HG03432 (cell line): ENCODE measurements at regions not wholly inside any gene's neighbourhood (a gene's known extent, or its start where the extent isn't known, plus 50 kb on each side); places are given as distances from the start of the nearest gene placed in this dataset.
A peak's percentile ranks its signal among the peaks of the same experiment; 100 is the strongest.
"Not testable (repeated sequence)": the region's sequence is repeated elsewhere in the genome, so short reads cannot be mapped to it uniquely, and the experiment has no call there.

ENCODE experiments used
- ATAC-seq: cut with Tn5 transposase; IDR thresholded peaks from one replicate; pipeline ENCODE4 v1.9.1; 2021; ENCODE audit warnings: mild to moderate bottlenecking, moderate library complexity; ENCODE audit not compliant: unreplicated experiment

DNA sequence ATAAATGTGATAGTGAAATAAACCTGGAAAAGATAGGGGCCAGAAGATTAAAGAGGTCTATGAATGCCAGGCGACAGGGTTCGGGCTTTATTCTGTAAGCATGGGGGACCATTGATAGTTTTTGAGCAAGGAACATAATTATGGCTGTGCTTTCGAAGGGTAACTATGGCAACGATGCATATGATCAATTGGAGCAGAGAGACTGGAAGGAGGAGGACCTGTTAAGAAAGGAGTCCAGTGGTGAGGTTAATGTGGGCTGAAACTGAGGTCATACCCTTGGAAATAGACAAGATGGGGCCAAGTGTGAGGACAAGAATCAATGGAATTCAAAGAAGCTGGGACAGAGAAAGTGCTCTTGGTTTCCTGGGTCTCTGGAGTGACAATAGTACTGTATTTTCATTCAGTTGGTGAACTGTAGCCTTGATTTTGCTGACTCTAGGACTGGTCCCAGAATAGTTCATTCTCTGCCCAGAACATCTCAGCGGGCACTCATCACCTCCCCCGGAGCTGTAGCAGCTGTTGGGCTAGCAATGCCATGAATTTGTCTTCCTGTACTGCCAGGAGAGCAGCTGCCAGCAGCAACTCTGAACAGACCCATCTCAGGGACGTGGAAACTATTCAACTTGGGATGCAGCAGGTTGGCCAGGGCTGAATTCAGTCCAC lies 108.4 kb downstream of the SRGAP2 start:
- ATAC-seq, result not testable (repeated sequence)

DNA sequence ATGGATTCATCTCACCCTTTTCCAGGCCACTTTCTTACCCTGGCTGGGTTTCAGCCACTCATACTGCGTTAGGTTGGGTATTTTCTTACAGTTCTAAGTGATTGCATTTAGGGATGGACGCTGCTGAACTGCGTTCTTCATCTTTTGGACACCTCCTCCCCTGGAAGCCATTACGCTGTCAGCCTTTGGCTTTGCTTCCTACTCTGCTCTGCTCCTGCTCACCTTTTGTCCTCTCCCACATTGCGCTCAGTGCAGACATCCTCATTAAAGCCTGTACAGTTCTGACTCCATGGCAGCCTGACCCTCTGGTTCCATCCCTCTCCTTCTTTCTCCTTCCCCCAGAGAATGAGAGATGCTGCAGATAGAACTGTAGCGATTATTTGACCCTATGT lies 108.9 kb downstream of the SRGAP2 start:
- ATAC-seq, result not testable (repeated sequence)

DNA sequence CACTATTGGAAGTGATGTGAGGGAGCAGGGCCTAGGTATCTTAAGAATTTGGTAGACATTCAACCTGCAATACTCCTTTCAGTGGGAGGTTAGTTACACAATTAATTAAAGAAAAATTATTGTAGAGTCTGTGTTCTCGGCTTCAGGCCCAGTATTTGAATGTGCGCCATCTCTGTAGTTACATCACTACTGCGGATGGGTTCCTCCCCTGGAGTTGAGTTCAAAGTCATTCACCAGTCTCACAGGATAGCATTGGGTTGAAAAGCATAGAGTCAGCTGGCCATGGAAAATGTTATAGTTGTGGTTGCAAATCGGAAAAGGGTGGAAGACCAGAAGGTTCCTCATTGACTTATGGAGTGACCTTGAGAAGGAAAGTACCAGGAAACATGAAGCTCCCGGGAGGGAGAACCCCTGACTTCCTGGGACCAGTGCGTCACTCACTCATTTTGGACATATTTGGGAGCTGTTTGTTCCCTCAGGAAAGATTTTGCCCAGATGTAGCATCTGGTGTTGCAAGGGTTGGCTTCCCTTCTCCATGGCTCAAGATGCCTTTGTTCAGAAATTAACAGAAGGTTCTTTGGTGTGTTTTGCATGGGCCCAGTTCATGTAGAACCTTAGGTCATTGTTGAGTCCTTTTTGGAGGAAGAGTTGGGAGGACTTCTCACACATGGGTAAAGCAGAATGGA lies 111.8 kb downstream of the SRGAP2 start:
- ATAC-seq, result not testable (repeated sequence)

DNA sequence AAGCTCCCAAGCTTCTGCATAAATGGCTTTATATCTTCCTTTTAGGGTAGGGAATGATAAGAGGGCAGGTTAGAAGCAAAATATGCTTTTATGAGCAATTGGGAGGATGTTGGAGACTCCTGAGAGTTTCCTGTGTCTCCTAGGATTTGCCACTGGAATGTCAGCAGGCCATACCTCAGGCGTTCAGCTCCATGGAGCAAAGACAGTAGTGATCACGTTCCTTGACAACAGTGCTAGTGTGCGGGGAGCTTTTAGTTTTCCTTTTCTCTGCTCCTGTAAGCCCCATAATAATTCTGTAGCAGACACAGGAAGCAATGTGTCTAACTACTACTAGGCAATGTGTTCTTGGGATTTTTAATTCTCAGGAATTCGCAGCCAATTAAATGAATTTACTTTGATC lies 113.6 kb downstream of the SRGAP2 start:
- ATAC-seq, result not testable (repeated sequence)

DNA sequence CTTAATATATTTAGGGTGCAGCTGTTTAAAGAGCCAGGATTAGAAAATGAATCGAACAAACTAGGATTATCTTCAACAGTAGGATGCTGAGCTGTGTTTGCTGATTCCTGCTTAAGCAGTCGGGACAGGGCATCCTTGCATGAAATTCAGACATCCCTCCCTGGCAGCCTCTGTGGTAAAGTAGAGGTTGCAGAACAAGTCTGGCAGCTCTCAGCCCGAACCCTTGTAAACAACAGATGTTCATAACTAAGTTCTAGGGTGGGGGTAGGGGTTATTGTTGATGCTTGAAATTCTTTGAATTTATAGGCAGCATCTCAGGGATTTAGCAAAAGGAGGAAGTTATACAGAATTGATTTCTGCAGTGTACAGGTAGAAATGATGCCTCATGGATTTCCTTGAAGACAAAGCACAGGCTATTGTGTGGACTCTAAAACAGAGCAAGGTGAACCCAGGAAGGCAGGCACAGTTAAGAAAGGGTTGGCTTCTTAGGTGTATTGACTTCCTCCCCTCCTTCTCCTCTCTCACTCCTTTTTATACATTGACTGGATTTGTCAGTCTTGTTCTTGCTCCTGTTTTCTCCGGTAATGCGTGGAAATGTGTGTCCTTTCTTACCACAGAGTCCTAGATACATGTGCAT lies 114.7 kb downstream of the SRGAP2 start:
- ATAC-seq, result not testable (repeated sequence)

DNA sequence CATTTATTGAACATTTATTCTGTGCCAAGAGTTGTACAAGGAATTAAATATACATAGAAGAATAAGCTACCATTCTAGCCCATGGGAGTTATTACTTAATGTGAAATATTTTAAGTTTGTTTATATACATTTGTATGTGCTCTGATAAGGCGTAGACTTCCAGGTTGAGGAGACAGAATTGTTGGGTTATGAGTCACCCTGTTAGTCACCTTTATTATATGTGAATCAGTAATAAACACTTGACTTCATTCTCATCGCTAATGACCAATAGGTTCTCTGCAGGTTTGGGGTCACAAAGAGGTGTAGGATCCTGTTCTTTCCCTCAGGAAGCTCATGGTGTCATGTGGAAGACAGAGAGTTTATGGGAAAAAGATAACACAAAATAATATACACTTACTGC lies 116.9 kb downstream of the SRGAP2 start:
- not testable (repeated sequence) for ATAC-seq

DNA sequence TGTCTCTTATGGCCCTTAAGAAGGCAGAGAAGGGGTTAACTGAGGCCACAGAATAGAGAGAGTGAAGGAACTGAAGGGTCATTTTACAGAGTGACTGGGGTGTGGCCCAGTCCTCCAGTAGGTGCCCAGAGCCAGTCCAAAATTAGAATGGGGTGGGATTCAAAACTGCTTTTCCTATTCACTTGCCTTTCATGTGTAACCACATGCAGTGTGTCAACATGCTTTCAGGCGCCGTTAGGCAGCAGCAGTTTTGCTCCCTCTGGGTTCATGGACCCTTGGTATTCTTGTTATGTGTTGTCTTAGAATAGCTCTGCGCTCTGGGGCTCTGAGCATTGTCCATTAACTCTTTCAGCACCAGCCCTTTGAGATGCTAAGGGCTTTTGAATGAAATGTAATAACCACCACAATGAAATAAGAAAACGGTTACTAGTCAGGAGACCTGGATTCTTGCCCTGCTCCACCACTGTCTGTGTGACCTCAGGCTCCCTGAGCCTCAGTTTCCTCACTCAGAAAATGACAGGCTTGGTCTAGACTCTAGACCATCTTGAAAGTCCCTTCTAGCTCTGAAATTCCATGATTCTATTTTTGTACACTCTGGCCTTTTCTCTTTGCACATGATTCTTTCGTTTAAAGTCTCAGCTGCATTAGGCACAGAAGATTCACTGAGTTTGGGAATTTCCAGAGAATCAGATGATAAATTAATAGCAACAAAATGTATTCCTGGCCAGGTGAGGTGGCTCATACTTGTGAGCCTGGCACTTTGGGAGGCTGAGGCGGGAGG lies 123.0 kb downstream of the SRGAP2 start:
- ATAC-seq, result not testable (repeated sequence)

DNA sequence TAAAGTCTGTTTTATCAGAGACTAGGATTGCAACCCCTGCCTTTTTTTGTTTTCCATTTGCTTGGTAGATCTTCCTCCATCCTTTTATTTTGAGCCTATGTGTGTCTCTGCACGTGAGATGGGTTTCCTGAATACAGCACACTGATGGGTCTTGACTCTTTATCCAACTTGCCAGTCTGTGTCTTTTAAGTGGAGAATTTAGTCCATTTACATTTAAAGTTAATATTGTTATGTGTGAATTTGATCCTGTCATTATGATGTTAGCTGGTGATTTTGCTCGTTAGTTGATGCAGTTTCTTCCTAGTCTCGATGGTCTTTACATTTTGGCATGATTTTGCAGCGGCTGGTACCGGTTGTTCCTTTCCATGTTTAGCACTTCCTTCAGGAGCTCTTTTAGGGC lies 128.3 kb downstream of the SRGAP2 start:
- not testable (repeated sequence) for ATAC-seq

DNA sequence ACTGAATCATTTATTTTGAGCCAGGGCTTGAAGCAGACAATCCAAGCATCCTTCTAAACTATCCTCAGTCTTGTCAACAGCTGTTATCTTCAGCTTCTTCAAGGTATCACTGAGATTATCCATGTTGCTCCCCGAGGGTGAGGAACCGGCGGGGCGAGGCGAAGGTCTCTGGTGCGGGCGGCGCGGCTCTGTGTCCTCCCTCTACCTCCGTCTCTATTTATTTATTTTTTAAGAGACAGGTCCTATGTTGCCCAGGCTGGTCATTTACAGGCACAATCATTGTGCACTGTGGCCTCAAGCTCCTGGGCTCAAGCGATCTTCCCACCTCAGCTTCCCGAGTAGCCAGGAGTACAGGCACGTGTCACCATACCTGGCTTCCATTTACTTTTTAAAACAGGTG lies 130.0 kb downstream of the SRGAP2 start:
- not testable (repeated sequence) for ATAC-seq

DNA sequence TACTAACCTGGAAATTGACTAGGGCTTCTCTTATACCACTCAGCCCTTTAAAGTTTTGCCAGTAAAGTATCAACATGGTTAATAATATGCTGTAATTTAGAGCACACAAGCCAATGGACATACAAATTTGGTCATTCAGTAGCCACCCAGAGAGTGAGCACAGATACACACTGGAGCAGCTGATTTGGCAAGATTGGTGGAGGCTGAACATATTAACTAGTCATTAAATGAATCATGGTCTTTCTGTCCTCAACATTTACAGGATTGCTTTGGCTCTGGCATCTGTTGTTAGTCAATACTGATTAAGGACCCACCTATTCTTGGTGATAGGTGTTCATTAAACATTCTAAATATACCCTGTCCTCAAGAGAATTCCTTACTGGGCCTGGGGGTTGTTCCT lies 130.6 kb downstream of the SRGAP2 start:
- not testable (repeated sequence) for ATAC-seq

DNA sequence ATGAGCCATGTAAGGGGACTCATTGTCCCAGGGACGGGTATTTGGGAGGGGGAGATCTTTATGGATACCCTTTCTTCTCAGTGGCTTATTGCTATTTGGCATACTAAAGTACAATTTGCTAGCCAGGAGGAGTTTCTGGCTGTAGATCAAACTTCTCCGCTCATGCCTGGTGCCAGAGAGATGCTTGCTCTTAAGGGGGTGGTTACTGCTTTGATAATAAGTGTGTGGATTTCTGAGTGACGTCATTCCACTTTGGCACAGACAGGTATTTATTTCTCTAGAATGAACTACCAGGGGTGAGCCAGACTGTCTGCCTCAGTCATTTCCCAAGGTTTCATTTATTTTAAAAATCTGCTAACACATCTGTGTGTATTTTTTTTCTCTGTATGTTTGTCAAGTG lies 131.1 kb downstream of the SRGAP2 start:
- not testable (repeated sequence) for ATAC-seq

DNA sequence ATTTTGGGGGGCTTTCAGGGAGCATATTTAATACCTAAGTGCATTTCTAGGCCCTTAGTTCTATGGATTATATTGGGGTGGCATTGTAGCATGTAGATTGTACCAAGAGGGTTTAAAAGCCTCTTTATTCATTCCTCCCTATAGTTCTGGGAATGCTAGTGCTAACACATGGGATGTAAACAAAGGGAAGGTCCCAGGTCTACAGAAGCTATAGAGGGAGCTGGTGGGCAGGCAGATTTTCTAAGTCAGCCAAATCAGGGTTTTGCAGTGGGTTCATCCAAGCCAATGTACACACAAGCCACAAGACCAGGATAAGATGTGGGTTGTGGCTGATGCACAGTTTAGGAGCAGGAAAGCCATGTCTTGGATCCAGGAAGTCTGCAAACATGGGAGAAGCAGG lies 131.8 kb downstream of the SRGAP2 start:
- ATAC-seq, result not testable (repeated sequence)

DNA sequence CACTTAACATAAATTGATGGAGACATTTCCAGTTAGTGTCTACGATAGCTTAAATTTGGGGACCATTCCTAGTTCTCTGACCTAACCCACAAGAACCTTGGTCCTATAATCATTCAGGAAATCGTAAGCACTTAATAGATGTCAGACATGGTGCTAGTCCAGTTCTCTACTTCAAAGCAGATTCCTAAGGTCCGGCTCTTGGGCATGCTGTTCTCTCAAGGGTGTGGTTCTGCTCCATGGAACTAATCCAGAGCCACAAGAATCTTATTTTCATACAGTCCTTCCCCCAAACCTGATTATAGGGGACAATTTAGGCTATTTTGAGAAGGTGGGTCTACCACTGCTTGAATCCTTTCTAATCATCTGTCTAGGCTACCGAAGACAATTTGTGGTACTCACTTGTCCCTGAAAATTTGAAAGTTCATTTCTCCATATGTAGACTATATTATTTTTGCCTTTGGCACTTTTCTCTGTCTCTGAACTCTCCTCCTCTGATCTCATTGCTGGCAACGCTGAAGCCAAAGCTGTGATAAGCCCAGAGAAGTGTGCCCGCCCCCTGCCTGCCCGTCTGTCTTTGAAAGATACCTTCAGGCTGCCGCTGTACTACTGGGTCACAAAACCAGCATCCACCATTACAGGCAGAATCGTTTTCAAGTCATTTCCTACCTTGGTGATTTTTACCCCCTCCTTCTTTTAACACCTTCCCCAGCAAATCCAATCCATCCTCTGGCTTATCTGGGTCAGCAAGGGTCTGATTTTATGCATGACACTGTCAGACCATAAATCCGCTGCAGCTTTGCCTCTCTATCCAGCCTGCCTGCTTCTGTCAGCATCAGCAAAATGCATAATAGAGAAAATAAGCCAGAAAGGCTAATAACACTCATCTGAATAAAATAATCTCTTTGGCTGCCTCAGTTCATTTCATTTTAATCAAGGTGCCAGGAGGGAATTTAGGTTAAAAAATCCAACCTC lies 132.8 kb downstream of the SRGAP2 start:
- not testable (repeated sequence) for ATAC-seq

DNA sequence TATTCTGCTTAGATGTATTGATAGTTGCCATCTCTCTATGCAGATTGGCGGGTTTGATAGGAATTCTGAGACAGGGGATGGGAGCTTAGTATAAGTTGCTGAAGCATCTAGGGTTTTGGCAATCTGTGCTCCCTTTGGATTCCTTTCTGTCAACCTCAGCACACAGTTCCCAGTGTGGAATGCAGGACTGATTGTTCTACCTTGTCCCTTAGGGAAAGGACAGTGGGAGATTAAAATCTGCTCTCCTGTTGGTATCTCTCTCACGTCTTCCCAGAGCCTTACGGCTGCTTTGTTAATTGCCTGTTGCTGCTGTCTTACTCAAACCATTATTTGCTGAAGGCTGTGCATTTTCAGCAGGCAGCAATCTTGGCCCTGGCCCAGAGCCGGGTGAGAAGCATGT lies 133.3 kb upstream of the IKBKE start:
- ATAC-seq, result not testable (repeated sequence)

DNA sequence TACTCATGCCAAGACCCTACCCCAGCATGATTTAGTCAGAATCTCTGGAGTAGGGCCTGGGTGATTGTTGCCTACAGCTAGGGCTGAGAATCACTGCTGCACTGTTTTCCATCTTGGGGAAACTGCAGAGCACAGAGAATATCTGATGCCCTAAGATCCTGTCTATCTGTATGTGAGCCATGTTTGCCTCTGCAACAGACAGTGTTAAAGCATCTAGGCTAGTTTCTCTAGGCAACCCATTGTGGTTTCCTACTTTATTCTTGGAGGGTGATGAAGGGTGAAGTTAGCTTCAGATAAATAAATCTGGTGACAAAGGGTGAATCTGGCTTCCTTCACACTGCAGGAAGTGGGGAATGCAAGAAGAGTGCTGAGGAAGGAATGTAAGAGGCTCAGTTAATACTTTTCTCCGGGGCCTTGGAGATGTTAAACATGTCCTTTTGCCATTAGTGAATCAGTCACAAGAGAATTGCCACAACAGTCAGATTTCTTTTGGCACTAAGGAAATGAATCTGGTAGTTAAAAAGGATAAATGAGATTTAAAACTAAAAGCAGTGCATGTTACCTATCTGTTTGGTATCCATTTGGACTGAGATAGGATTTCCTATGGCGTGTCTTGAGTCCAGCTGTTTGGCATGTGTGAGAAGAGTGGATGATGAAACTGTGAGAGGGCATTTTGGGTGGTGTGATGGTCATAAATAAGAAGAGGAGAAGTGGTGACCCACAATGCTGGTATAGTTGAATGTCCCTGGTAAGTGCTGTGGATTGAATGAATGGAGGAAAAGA lies 119.6 kb upstream of the IKBKE start:
- not testable (repeated sequence) for ATAC-seq

DNA sequence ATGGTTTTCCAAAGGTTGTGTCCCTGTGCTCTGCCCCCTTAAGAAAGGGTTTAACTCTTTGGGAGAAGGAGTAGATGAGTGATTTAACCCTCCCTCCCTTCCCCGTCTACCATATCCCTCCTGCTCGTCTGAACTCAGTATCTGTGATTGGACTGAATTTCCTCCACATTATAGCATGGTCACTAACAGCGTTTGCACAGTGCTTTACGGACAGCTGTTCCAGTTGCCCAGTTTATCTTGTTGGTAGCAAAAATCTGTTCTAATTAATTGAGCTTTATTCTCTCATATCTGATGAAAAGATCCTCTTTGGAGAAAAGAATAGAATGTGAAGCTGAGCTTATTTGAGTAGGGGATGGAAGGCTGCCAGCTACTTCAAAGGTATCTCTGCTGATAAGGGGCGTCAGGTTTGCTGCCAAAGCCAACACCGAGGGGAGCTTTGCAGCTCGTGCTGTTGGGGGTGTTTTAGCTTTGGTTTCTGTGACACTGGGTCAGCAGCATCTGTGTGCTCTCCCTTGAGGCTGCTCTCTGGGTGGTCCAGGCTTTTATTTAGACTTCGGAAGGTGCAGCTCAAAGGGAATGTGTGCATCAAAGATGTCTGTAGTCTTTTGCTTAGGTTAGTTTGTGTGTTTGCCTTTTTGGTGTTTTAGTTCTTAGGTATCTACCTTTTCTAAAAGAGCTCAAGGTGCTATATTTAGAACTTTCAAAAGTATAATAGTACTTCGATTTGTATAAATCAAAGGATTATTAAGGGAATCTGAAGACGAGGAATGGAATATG lies 118.8 kb upstream of the IKBKE start:
- ATAC-seq, result not testable (repeated sequence)

DNA sequence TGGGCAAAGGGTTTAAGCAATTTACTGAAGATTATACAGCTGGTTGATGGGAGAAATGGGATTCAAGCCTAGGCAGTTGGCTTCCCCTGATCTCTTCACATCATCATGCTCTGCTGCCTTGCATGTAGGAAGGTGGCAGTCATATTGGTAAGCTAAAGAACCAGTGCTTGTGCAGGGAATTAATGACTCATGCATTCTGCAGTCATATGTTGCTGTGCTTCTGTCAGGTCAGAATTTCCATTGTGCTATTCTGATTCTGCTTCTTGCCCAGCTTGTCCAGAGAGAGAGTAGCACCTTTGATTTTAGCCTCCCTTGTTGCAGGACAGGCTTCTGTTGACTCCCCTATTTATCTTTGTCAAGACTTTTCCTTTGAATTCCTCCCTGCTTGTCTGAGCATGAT lies 114.0 kb upstream of the IKBKE start:
- ATAC-seq, result peak; percentile 72

DNA sequence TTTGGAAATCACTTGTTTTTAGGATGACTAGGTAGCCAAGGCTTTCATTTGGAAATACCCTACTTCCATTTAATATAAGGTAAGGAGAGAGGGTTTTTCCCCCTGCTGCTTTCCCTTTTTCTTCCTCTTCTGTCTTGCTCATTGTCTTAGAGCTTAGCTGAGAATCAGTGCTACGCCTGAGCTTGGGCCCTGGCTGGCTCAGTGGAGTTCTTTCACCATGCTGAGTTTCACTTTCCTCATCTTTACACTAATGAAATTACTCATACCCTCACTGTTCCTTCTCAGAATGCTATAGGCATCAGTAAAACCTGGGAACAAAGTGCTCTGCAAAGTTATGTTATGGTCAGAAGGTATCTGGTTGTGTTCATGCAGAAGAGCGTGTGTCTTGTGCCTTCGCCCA lies 112.3 kb upstream of the IKBKE start:
- ATAC-seq, result peak; percentile 79

DNA sequence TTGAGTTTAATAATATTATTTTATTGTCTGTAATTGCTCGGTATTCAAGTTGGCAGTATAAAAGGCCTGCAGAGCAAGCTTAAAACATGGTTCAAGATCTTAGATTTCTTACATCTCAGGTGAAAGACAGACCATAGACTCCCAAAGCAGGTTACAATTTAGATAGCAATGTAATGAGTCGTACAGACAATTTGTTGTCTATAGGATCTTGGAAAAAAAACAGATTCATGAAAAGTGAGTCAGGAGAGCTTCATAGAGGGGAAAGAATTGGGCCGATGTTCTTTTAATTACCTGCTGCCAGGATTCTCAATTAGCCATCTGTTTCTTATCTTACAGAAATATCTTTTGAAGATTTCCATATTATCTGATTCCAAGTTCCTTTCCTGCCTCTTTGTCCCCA lies 111.5 kb upstream of the IKBKE start:
- ATAC-seq, result not testable (repeated sequence)
